Hepatocyte (in vitro differentiated cells): ENCODE measurements at regions not wholly inside any gene's neighbourhood (a gene's known extent, or its start where the extent isn't known, plus 50 kb on each side); places are given as distances from the start of the nearest gene placed in this dataset.

Experiments
- DNase-seq: peaks from one replicate; pipeline ENCODE4 v3.0.0-alpha.2; 2016; ENCODE audit warnings: low spot score
- H2AFZ ChIP-seq: fragments of 200-600 bp; sonication (generic); 2 replicates; pipeline ENCODE4 v1.6.0; 2016; ENCODE audit warnings: antibody characterized with exemption, mild to moderate bottlenecking
- H3K27ac ChIP-seq: fragments of 200-600 bp; sonication (generic); 2 replicates; pipeline ENCODE4 v1.5.1; 2016; ENCODE audit warnings: mild to moderate bottlenecking
- H3K27me3 ChIP-seq: fragments of 200-600 bp; sonication (generic); 2 replicates; pipeline ENCODE4 v1.6.1; 2016
- H3K36me3 ChIP-seq: fragments of 200-600 bp; sonication (generic); replicated peaks from 2 replicates; pipeline ENCODE4 v1.5.1; 2016; ENCODE audit warnings: low read depth; ENCODE audit not compliant: insufficient read depth
- H3K4me1 ChIP-seq: fragments of 200-600 bp; sonication (generic); 2 replicates; pipeline ENCODE4 v1.5.1; 2016; ENCODE audit warnings: mild to moderate bottlenecking, moderate library complexity; ENCODE audit not compliant: insufficient read depth
- H3K4me2 ChIP-seq: fragments of 200-600 bp; sonication (generic); 2 replicates; pipeline ENCODE4 v1.6.0; 2016
- H3K4me3 ChIP-seq: fragments of 200-600 bp; sonication (generic); 2 replicates; pipeline ENCODE4 v1.5.1; 2016; ENCODE audit warnings: mild to moderate bottlenecking
- H3K79me2 ChIP-seq: fragments of 200-600 bp; sonication (generic); 2 replicates; pipeline ENCODE4 v1.6.0; 2017; ENCODE audit warnings: mild to moderate bottlenecking
- H3K9me2 ChIP-seq: fragments of 200-600 bp; sonication (generic); replicated peaks from 2 replicates; pipeline ENCODE4 v1.6.0; 2017; ENCODE audit warnings: mild to moderate bottlenecking; ENCODE audit not compliant: insufficient read depth
- H3K9me3 ChIP-seq: fragments of 200-600 bp; sonication (generic); 2 replicates; pipeline ENCODE4 v1.5.1; 2016; ENCODE audit warnings: low read depth, mild to moderate bottlenecking
- H4K20me1 ChIP-seq: fragments of 200-600 bp; sonication (generic); 2 replicates; pipeline ENCODE4 v1.6.0; 2016; ENCODE audit warnings: mild to moderate bottlenecking; ENCODE audit not compliant: insufficient read depth, poor library complexity, severe bottlenecking
- EZH2 ChIP-seq: fragments of 200-600 bp; sonication (generic); IDR thresholded peaks from 2 replicates; pipeline ENCODE4 v1.6.1; 2016; ENCODE audit warnings: antibody characterized with exemption, mild to moderate bottlenecking, borderline replicate concordance
- EZH2phosphoT487 ChIP-seq: fragments of 200-600 bp; sonication (generic); IDR thresholded peaks from one replicate; pipeline ENCODE4 v1.6.1; 2018; ENCODE audit warnings: antibody characterized with exemption, mild to moderate bottlenecking, low read depth, moderate library complexity; ENCODE audit not compliant: unreplicated experiment, severe bottlenecking
- WGBS: methylation state at CpG from one replicate; pipeline ENCODE4 v1.1.6; 2016; ENCODE audit warnings: low lambda C conversion rate; ENCODE audit errors: missing lambda C conversion rate; 5-methylcytosine and 5-hydroxymethylcytosine counted together
- TF ChIP-seq, protein P1 (sequence below): fragments of 200-600 bp; sonication (generic); IDR thresholded peaks from 2 replicates; pipeline ENCODE4 v1.5.1; 2016; ENCODE audit warnings: antibody characterized with exemption, mild to moderate bottlenecking; ENCODE audit not compliant: poor library complexity

DNA sequence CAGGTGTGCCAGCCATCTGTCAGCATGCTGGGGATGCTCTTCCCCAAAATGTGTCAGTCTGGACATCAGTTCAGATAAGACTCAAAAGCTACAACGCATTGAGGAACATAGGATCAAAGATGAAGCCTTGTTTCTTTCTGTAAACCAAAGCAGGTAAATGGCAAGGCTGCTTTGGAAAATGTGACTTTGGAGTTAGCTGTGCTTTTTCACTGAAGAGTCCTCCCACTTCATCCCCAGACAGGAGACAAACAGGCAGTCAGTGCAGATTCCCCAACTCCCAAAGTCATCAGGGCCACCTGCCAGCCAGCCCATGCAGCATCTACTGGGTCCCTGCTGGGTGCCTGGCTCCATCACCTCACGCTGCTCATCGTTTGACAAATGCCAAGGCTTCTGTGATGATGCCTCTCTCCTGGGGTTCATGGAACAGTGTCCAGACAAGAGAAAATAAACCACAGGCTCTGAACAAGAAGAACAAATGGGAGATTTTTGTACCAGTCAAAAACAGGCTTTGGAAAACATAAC is 205.0 kb upstream of the BTBD3 start:
- Histone ChIP-seq H3K4me2 (no peak overlapping the region), H3K27me3 (no peaks in the 10 kb centered on the region), H3K4me3 (no peak overlapping the region), H3K36me3 (no peaks in the 10 kb centered on the region), H3K27ac (no peak overlapping the region), H3K79me2 (no peaks in the 10 kb centered on the region), H4K20me1 (no peaks in the 10 kb centered on the region), H2AFZ (no peak overlapping the region), H3K9me3 (peaks cover 4% of the 10 kb centered on the region), H3K4me1 (no peaks in the 10 kb centered on the region), H3K9me2 (no peaks in the 10 kb centered on the region)
- TF ChIP-seq EZH2 = no peak
- no peak for TF ChIP-seq EZH2phosphoT487
- TF ChIP-seq, protein P1, sequence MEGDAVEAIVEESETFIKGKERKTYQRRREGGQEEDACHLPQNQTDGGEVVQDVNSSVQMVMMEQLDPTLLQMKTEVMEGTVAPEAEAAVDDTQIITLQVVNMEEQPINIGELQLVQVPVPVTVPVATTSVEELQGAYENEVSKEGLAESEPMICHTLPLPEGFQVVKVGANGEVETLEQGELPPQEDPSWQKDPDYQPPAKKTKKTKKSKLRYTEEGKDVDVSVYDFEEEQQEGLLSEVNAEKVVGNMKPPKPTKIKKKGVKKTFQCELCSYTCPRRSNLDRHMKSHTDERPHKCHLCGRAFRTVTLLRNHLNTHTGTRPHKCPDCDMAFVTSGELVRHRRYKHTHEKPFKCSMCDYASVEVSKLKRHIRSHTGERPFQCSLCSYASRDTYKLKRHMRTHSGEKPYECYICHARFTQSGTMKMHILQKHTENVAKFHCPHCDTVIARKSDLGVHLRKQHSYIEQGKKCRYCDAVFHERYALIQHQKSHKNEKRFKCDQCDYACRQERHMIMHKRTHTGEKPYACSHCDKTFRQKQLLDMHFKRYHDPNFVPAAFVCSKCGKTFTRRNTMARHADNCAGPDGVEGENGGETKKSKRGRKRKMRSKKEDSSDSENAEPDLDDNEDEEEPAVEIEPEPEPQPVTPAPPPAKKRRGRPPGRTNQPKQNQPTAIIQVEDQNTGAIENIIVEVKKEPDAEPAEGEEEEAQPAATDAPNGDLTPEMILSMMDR = no peak
- WGBS = 79% methylated on average over 3 of the region's 3 CpGs
- DNase-seq = no peak

DNA sequence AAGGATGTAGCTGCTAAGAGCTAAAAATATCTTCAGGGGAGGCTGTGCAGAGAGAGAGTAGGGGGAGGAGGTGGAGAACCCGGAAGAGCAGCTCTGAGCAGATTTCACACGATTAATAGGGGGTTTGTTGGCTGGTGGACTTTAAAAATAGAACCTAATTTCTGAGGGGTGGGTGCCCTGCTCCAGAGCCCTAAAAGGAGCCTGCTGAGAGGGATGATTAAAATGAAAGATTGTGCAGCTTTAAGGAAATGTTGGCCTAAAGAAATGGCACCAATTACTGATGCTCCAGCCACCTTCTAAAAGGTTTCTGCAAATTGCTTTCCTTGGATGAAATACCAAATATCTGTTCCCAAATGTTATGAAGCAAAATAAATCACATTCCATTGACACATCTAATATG is 202.8 kb upstream of the BTBD3 start:
- H2AFZ ChIP-seq = peak overlapping the region; percentile 34
- 42% methylated on average over 2 of the region's 2 CpGs for WGBS
- TF ChIP-seq EZH2 (no peak), EZH2phosphoT487 (no peak)
- TF ChIP-seq, protein P1 = no peak

DNA sequence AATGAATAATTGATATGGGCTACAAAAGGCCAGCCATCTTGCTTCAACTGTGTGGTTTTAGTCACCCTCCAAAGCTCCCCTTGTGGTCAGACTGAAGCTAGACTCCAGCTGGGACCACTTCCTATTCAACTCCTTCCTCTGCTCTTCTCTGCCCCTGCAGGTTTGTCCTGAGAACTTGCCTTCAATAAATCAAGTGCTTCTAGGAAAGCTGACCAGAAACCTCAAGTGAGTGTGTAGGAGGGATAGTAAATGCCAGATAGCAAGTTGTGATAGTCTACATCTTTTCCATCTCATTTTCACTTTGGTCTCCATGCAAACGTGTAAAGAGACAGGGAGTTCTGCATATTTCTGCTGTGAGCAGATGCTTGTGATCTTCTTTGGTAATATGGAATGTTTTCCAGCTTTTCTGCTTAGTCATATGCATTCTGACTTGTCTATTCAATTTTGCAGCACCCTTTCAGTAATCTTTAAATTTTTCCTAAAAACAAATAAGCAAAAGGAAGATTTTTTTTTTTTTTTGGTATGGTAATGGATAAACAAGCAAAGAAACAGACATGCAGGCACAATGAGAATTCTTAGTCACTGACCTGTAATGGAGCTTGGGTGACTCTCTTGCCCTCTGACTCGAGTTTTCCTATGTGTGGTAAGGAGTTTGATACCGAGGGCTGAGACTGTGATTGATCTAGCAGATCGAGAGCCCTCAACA is 201.3 kb upstream of the BTBD3 start:
- H3K4me3 ChIP-seq = no peak overlapping the region
- no peaks in the 10 kb centered on the region for H3K36me3 ChIP-seq
- no peaks in the 10 kb centered on the region for H3K27me3 ChIP-seq
- no peaks in the 10 kb centered on the region for H3K9me2 ChIP-seq
- H3K27ac ChIP-seq = no peak overlapping the region
- no peaks in the 10 kb centered on the region for H3K4me1 ChIP-seq
- H3K4me2 ChIP-seq = no peak overlapping the region
- DNase-seq = peak; percentile 66
- H2AFZ ChIP-seq = no peak overlapping the region
- TF ChIP-seq EZH2phosphoT487 = no peak
- TF ChIP-seq, protein P1 = peak; percentile 45
- no peaks in the 10 kb centered on the region for H4K20me1 ChIP-seq
- H3K79me2 ChIP-seq = no peaks in the 10 kb centered on the region
- H3K9me3 ChIP-seq = no peaks in the 10 kb centered on the region
- WGBS = 64% methylated on average over 4 of the region's 4 CpGs

More for the DNA sequence above, 202.8 kb upstream of the BTBD3 start:
- DNase-seq = no peak
- no peak overlapping the region for H3K4me3 ChIP-seq
- no peaks in the 10 kb centered on the region for H4K20me1 ChIP-seq
- no peak overlapping the region for H3K4me2 ChIP-seq
- H3K9me2 ChIP-seq = no peaks in the 10 kb centered on the region
- H3K27me3 ChIP-seq = no peaks in the 10 kb centered on the region
- H3K27ac ChIP-seq = no peak overlapping the region
- no peaks in the 10 kb centered on the region for H3K9me3 ChIP-seq
- H3K4me1 ChIP-seq = no peaks in the 10 kb centered on the region
- no peaks in the 10 kb centered on the region for H3K36me3 ChIP-seq
- no peaks in the 10 kb centered on the region for H3K79me2 ChIP-seq
